ENCODE measurements at regions not wholly inside any gene's neighbourhood (a gene's known extent, or its start where the extent isn't known, plus 50 kb on each side); places are given as distances from the start of the nearest gene placed in this dataset.

GRCh38 chr18:1488394-1488793 is 583.7 kb downstream of the ADCYAP1 start:
- TF ChIP-seq CTCF (IDR thresholded peaks at IDR 0.05), result no peak
- TF ChIP-seq POLR2AphosphoS5 (IDR thresholded peaks at IDR 0.05), result no peak
- TF ChIP-seq POLR2A (IDR thresholded peaks at IDR 0.05), result no peak
- H3K4me1 ChIP-seq, result no peaks in the 10 kb centered on the region
- intact Hi-C loops (cut with DNase I; ENCODE audit: low total_unique reads), result no loop called here
- H3K27ac ChIP-seq, result no peak overlapping the region
- no peaks in the 10 kb centered on the region for H3K36me3 ChIP-seq
- H3K9me3 ChIP-seq, result no peaks in the 10 kb centered on the region
- H3K4me3 ChIP-seq, result no peak overlapping the region
- H3K27me3 ChIP-seq, result no peaks in the 10 kb centered on the region
- DNase-seq (ENCODE audit: low spot score in 2 of 2), result no peak

GRCh38 chr18:1488957-1489356 is 584.3 kb downstream of the ADCYAP1 start:
- DNase-seq (ENCODE audit: low spot score in 2 of 2), result no peak
- no peaks in the 10 kb centered on the region for H3K4me1 ChIP-seq
- intact Hi-C loops (cut with DNase I; ENCODE audit: low total_unique reads), result no loop called here
- no peaks in the 10 kb centered on the region for H3K36me3 ChIP-seq
- no peak overlapping the region for H3K4me3 ChIP-seq
- no peaks in the 10 kb centered on the region for H3K27me3 ChIP-seq
- no peak overlapping the region for H3K27ac ChIP-seq
- no peak for TF ChIP-seq POLR2A (IDR thresholded peaks at IDR 0.05)
- no peak for TF ChIP-seq CTCF (IDR thresholded peaks at IDR 0.05)
- no peak for TF ChIP-seq POLR2AphosphoS5 (IDR thresholded peaks at IDR 0.05)
- no peaks in the 10 kb centered on the region for H3K9me3 ChIP-seq

- H3K36me3 ChIP-seq, result no peaks in the 10 kb centered on the region
- no peak overlapping the region for H3K27ac ChIP-seq
- peaks cover 0 to 9% of the 10 kb centered on the region in 2 donors for H3K9me3 ChIP-seq
- no peak overlapping the region for H3K4me3 ChIP-seq
- H3K4me1 ChIP-seq, result no peaks in the 10 kb centered on the region
- no peak for DNase-seq (ENCODE audit: low spot score in 2 of 2)
- intact Hi-C loops (cut with DNase I; ENCODE audit: low total_unique reads), result no loop called here
- no peaks in the 10 kb centered on the region for H3K27me3 ChIP-seq
- TF ChIP-seq CTCF (IDR thresholded peaks at IDR 0.05), result no peak
- no peak for TF ChIP-seq POLR2A (IDR thresholded peaks at IDR 0.05)
- TF ChIP-seq POLR2AphosphoS5 (IDR thresholded peaks at IDR 0.05), result no peak
These were observed 590.7 kb downstream of the ADCYAP1 start for GRCh38 chr18:1495387-1495786.

- intact Hi-C loops (cut with DNase I; ENCODE audit: low total_unique reads), result no loop called here
These were observed 591.4 kb downstream of the ADCYAP1 start for GRCh38 chr18:1496096-1496495.

GRCh38 chr18:1498216-1498615 is 593.5 kb downstream of the ADCYAP1 start:
- intact Hi-C loops (cut with DNase I; ENCODE audit: low total_unique reads), result no loop called here
- Histone ChIP-seq H3K4me3 (no peak overlapping the region), H3K27ac (no peak overlapping the region), H3K36me3 (no peaks in the 10 kb centered on the region), H3K27me3 (no peaks in the 10 kb centered on the region), H3K9me3 (peaks cover 0 to 9% of the 10 kb centered on the region in 2 donors), H3K4me1 (no peaks in the 10 kb centered on the region)
- TF ChIP-seq POLR2AphosphoS5 (IDR thresholded peaks at IDR 0.05) (no peak), CTCF (IDR thresholded peaks at IDR 0.05) (no peak), POLR2A (IDR thresholded peaks at IDR 0.05) (no peak)
- DNase-seq (ENCODE audit: low spot score in 2 of 2), result no peak

More at GRCh38 chr18:1496096-1496495, 591.4 kb downstream of the ADCYAP1 start:
- DNase-seq (ENCODE audit: low spot score in 2 of 2), result no peak
- Histone ChIP-seq H3K4me3 (no peak overlapping the region), H3K27ac (no peak overlapping the region), H3K4me1 (no peaks in the 10 kb centered on the region), H3K9me3 (peaks cover 0 to 9% of the 10 kb centered on the region in 2 donors), H3K36me3 (no peaks in the 10 kb centered on the region), H3K27me3 (no peaks in the 10 kb centered on the region)
- no peak for TF ChIP-seq CTCF (IDR thresholded peaks at IDR 0.05)
- no peak for TF ChIP-seq POLR2A (IDR thresholded peaks at IDR 0.05)
- TF ChIP-seq POLR2AphosphoS5 (IDR thresholded peaks at IDR 0.05), result no peak

Measured in breast epithelium (tissue), 4 donors.